Osteoblast (primary cell): ENCODE measurements at regions not wholly inside any gene's neighbourhood (a gene's known extent, or its start where the extent isn't known, plus 50 kb on each side); places are given as distances from the start of the nearest gene placed in this dataset.

Experiments used
- DNase-seq: peaks from one replicate; pipeline ENCODE4 v3.0.0; 2011; ENCODE audit warnings: low spot score, mixed read lengths; ENCODE audit not compliant: insufficient read length; ENCODE audit errors: missing footprints
- H2AFZ ChIP-seq: 2 replicates; pipeline ENCODE4 v1.6.0; 2011; ENCODE audit warnings: mild to moderate bottlenecking, low read length
- H3K27ac ChIP-seq: 2 replicates; pipeline ENCODE4 v1.5.1; 2011; ENCODE audit warnings: mild to moderate bottlenecking, low read depth, low read length, moderate library complexity
- H3K27me3 ChIP-seq: 2 replicates; pipeline ENCODE4 v1.6.0; 2012; ENCODE audit warnings: mild to moderate bottlenecking, control low read depth, inconsistent platforms, low read length, moderate library complexity; ENCODE audit not compliant: insufficient read depth
- H3K36me3 ChIP-seq: 2 replicates; pipeline ENCODE4 v1.5.1; 2011; ENCODE audit warnings: mild to moderate bottlenecking, low read length, control low read depth, moderate library complexity; ENCODE audit not compliant: insufficient read depth
- H3K4me1 ChIP-seq: 2 replicates; pipeline ENCODE4 v1.5.1; 2011; ENCODE audit warnings: mild to moderate bottlenecking, low read length, control low read depth, moderate library complexity; ENCODE audit not compliant: insufficient read depth
- H3K4me2 ChIP-seq: 2 replicates; pipeline ENCODE4 v1.6.0; 2011; ENCODE audit warnings: mild to moderate bottlenecking, low read length; ENCODE audit not compliant: insufficient read depth
- H3K4me3 ChIP-seq: fragments of 200-600 bp; sonication (generic); 3 replicates; pipeline ENCODE4 v1.5.1; 2012; ENCODE audit warnings: mild to moderate bottlenecking, low read length, inconsistent platforms; ENCODE audit not compliant: insufficient read depth
- H3K79me2 ChIP-seq: 2 replicates; pipeline ENCODE4 v1.6.0; 2012; ENCODE audit warnings: mild to moderate bottlenecking, low read length, control low read depth, inconsistent platforms; ENCODE audit not compliant: insufficient read depth
- H3K9me3 ChIP-seq: 2 replicates; pipeline ENCODE4 v1.5.1; 2011; ENCODE audit warnings: low read depth, low read length, control low read depth
- H4K20me1 ChIP-seq: 2 replicates; pipeline ENCODE4 v1.6.0; 2012; ENCODE audit warnings: mild to moderate bottlenecking, low read length, control low read depth; ENCODE audit not compliant: insufficient read depth
- CTCF ChIP-seq: IDR thresholded peaks from 2 replicates; pipeline ENCODE4 v1.5.1; 2011; ENCODE audit warnings: mild to moderate bottlenecking, low read depth, low read length, moderate library complexity; ENCODE audit errors: extremely low read depth

GRCh38 chr12:88691811-88692210 lies 111.5 kb upstream of the KITLG start:
- Histone ChIP-seq H3K4me1 (no peaks in the 10 kb centered on the region), H3K9me3 (no peaks in the 10 kb centered on the region)
- no peak for DNase-seq

GRCh38 chr12:88684610-88685009 lies 104.3 kb upstream of the KITLG start:
- no peaks in the 10 kb centered on the region for H3K27me3 ChIP-seq
- no peak for DNase-seq
- H3K27ac ChIP-seq: no peak overlapping the region
- no peak overlapping the region for H3K4me2 ChIP-seq
- no peaks in the 10 kb centered on the region for H3K9me3 ChIP-seq
- no peaks in the 10 kb centered on the region for H4K20me1 ChIP-seq
- no peak overlapping the region for H3K4me3 ChIP-seq
- no peaks in the 10 kb centered on the region for H3K36me3 ChIP-seq
- no peaks in the 10 kb centered on the region for H3K79me2 ChIP-seq
- no peak for TF ChIP-seq CTCF
- no peaks in the 10 kb centered on the region for H3K4me1 ChIP-seq
- H2AFZ ChIP-seq: no peak overlapping the region

More at GRCh38 chr12:88691811-88692210, 111.5 kb upstream of the KITLG start:
- Histone ChIP-seq H3K79me2 (no peaks in the 10 kb centered on the region), H3K36me3 (no peaks in the 10 kb centered on the region), H2AFZ (no peak overlapping the region), H3K4me3 (no peak overlapping the region), H3K4me2 (no peak overlapping the region), H3K27ac (no peak overlapping the region), H3K27me3 (no peaks in the 10 kb centered on the region), H4K20me1 (no peaks in the 10 kb centered on the region)
- no peak for TF ChIP-seq CTCF

GRCh38 chr12:88684170-88684569 lies 103.9 kb upstream of the KITLG start:
- Histone ChIP-seq H3K4me2 (no peak overlapping the region), H3K4me3 (no peak overlapping the region)
- DNase-seq: no peak

GRCh38 chr12:88683628-88684027 lies 103.4 kb upstream of the KITLG start:
- TF ChIP-seq CTCF: no peak
- H3K27me3 ChIP-seq: no peaks in the 10 kb centered on the region
- H3K4me1 ChIP-seq: no peaks in the 10 kb centered on the region
- H3K27ac ChIP-seq: no peak overlapping the region
- H3K79me2 ChIP-seq: no peaks in the 10 kb centered on the region
- no peaks in the 10 kb centered on the region for H3K36me3 ChIP-seq
- H3K9me3 ChIP-seq: no peaks in the 10 kb centered on the region
- no peak overlapping the region for H3K4me3 ChIP-seq
- H2AFZ ChIP-seq: no peak overlapping the region
- no peak overlapping the region for H3K4me2 ChIP-seq
- DNase-seq: no peak
- no peaks in the 10 kb centered on the region for H4K20me1 ChIP-seq

More at GRCh38 chr12:88684170-88684569, 103.9 kb upstream of the KITLG start:
- H3K4me1 ChIP-seq: no peaks in the 10 kb centered on the region
- no peak overlapping the region for H3K27ac ChIP-seq
- H4K20me1 ChIP-seq: no peaks in the 10 kb centered on the region
- no peak for TF ChIP-seq CTCF
- H3K36me3 ChIP-seq: no peaks in the 10 kb centered on the region
- H3K27me3 ChIP-seq: no peaks in the 10 kb centered on the region
- no peaks in the 10 kb centered on the region for H3K79me2 ChIP-seq
- H2AFZ ChIP-seq: no peak overlapping the region
- H3K9me3 ChIP-seq: no peaks in the 10 kb centered on the region
